Panc1 (cell line): ENCODE measurements at regions not wholly inside any gene's neighbourhood (a gene's known extent, or its start where the extent isn't known, plus 50 kb on each side); places are given as distances from the start of the nearest gene placed in this dataset.

ENCODE experiments used
- ATAC-seq: fragments of 200-7000 bp; cut with Tn5 transposase; 2 replicates; pipeline ENCODE4 v1.9.1; 2020; ENCODE audit warnings: mild to moderate bottlenecking, moderate library complexity
- BruUV-seq: library from RNA; stranded (reverse); fragments of 400-500 nt; replicated peaks from 2 replicates; lab custom pipeline; 2021; lab: Mats Ljungman, UMichigan
- CTCF ChIA-PET: fragments of 300-600 bp; sonication (Branson Sonifier 250); formaldehyde crosslinking; loops from one replicate; lab custom pipeline; 2022; ENCODE audit warnings: antibody characterized with exemption; lab: Charles Lee
- POLR2A ChIA-PET: fragments of 300-600 bp; sonication (Branson Sonifier 250); formaldehyde crosslinking; loops from one replicate; lab custom pipeline; 2022; ENCODE audit warnings: antibody characterized with exemption; lab: Charles Lee
- DNase-seq: peaks from one replicate; pipeline ENCODE4 v3.0.0-alpha.2; 2010; ENCODE audit warnings: low read depth, low spot score
- H3K27ac ChIP-seq: 2 replicates; pipeline ENCODE4 v1.5.1; 2011; ENCODE audit warnings: mild to moderate bottlenecking, low read length, inconsistent platforms
- H3K27me3 ChIP-seq: fragments of 200-500 bp; sonication (Bioruptor generic); 2 replicates; pipeline ENCODE4 v1.6.0; 2014; ENCODE audit warnings: low read length, inconsistent platforms; ENCODE audit not compliant: control insufficient read depth, insufficient read depth
- H3K36me3 ChIP-seq: fragments of 200-500 bp; sonication (Bioruptor generic); 2 replicates; pipeline ENCODE4 v1.5.1; 2014; ENCODE audit warnings: inconsistent platforms, mild to moderate bottlenecking, low read length, moderate library complexity; ENCODE audit not compliant: control insufficient read depth, insufficient read depth
- H3K4me1 ChIP-seq: 2 replicates; pipeline ENCODE4 v1.5.1; 2011; ENCODE audit warnings: inconsistent platforms, mild to moderate bottlenecking, low read length, moderate library complexity; ENCODE audit not compliant: control insufficient read depth, insufficient read depth
- H3K4me3 ChIP-seq, 2 experiments: 2 replicates each; pipeline ENCODE4 v1.5.1; 2011 to 2012; ENCODE audit warnings: low read depth in 2 of 2, low read length in 2 of 2, mild to moderate bottlenecking in 2 of 2, inconsistent platforms in 1 of 2, moderate library complexity in 1 of 2
- H3K9me3 ChIP-seq: fragments of 200-500 bp; sonication (Bioruptor generic); 2 replicates; pipeline ENCODE4 v1.5.1; 2014; ENCODE audit warnings: low read depth, mild to moderate bottlenecking, inconsistent platforms, low read length, moderate library complexity; ENCODE audit not compliant: control insufficient read depth, insufficient read depth
- CTCF ChIP-seq: fragments of 450-650 bp; IDR thresholded peaks from 2 replicates; pipeline ENCODE4 v1.5.1; 2017; ENCODE audit warnings: mild to moderate bottlenecking
- POLR2AphosphoS5 ChIP-seq: IDR thresholded peaks from 2 replicates; pipeline ENCODE4 v1.6.1; 2012; ENCODE audit warnings: mild to moderate bottlenecking, low read depth, low read length, moderate library complexity
- REST ChIP-seq, 2 experiments: IDR thresholded peaks; 2 replicates each; pipeline ENCODE4 v1.6.1; 2011 to 2012; ENCODE audit warnings: low read depth in 2 of 2, control low read depth in 1 of 2, low read length in 1 of 2, mild to moderate bottlenecking in 1 of 2, moderate library complexity in 1 of 2; ENCODE audit not compliant: insufficient read depth in 1 of 2
- SIN3A ChIP-seq: IDR thresholded peaks from 2 replicates; pipeline ENCODE4 v1.6.1; 2012; ENCODE audit warnings: low read depth, mild to moderate bottlenecking, low read length, moderate library complexity, borderline replicate concordance; ENCODE audit not compliant: insufficient read depth
- TCF7L2 ChIP-seq: IDR thresholded peaks from 2 replicates; pipeline ENCODE4 v1.6.1; 2011; ENCODE audit warnings: mild to moderate bottlenecking, low read depth, low read length, inconsistent platforms
- in situ Hi-C: cut with HindIII; loops from 2 replicates; pipeline ENCODE4 v1.10.0; 2016; ENCODE audit warnings: low sequenced_read_pairs, low pct_unique_long_range_greater_than_20kb
- intact Hi-C: fragments of 100-400 bp; cut with micrococcal nuclease; formaldehyde crosslinking; loops from one replicate; pipeline ENCODE4 v1.10.0; 2022; ENCODE audit not compliant: unreplicated experiment

GRCh38 chr2:125108251-125108650, 1083.2 kb downstream of the CNTNAP5 start:
- in situ Hi-C loops (no loop called here), intact Hi-C loops (no loop called here)
- H3K36me3 ChIP-seq = no peaks in the 10 kb centered on the region
- BruUV-seq = no TSS peak
- no peak for ATAC-seq
- no peaks in the 10 kb centered on the region for H3K4me1 ChIP-seq
- H3K9me3 ChIP-seq = no peaks in the 10 kb centered on the region
- H3K27me3 ChIP-seq = no peaks in the 10 kb centered on the region
- ChIA-PET CTCF (no interaction called here), POLR2A (no interaction called here)
- H3K4me3 ChIP-seq = no peak overlapping the region
- no peak for DNase-seq
- TF ChIP-seq POLR2AphosphoS5 (no peak), SIN3A (no peak)
- no peak overlapping the region for H3K27ac ChIP-seq

GRCh38 chr2:125125902-125126301, 1100.8 kb downstream of the CNTNAP5 start:
- ChIA-PET POLR2A (no interaction called here), CTCF (no interaction called here)
- no TSS peak for BruUV-seq
- in situ Hi-C loops = no loop called here
- intact Hi-C loops = no loop called here
- H3K36me3 ChIP-seq = no peaks in the 10 kb centered on the region
- no peaks in the 10 kb centered on the region for H3K9me3 ChIP-seq
- H3K27me3 ChIP-seq = no peaks in the 10 kb centered on the region
- ATAC-seq (no peak), DNase-seq (no peak)
- no peaks in the 10 kb centered on the region for H3K4me1 ChIP-seq
- H3K4me3 ChIP-seq = no peak overlapping the region
- no peak overlapping the region for H3K27ac ChIP-seq
- TF ChIP-seq TCF7L2 = no peak
- no peak for TF ChIP-seq POLR2AphosphoS5
- TF ChIP-seq CTCF = no peak
- TF ChIP-seq SIN3A = no peak
- TF ChIP-seq REST (IDR thresholded peaks at IDR 0.05; ENCODE audit: insufficient read depth in 1 of 2, low read depth in 2 of 2, low read length in 1 of 2) = no peak

- intact Hi-C loops = no loop called here
- no TSS peak for BruUV-seq
- in situ Hi-C loops = no loop called here
- no peak overlapping the region for H3K4me3 ChIP-seq
- no peak overlapping the region for H3K27ac ChIP-seq
- no peaks in the 10 kb centered on the region for H3K9me3 ChIP-seq
- H3K4me1 ChIP-seq = no peaks in the 10 kb centered on the region
- ATAC-seq = no peak
- no peaks in the 10 kb centered on the region for H3K36me3 ChIP-seq
- no peak for DNase-seq
- TF ChIP-seq POLR2AphosphoS5 (no peak), REST (IDR thresholded peaks at IDR 0.05; ENCODE audit: insufficient read depth in 1 of 2, low read depth in 2 of 2, low read length in 1 of 2) (no peak), SIN3A (no peak), TCF7L2 (no peak), CTCF (no peak)
- ChIA-PET POLR2A (no interaction called here), CTCF (no interaction called here)
- no peaks in the 10 kb centered on the region for H3K27me3 ChIP-seq
These were observed 1135.9 kb downstream of the CNTNAP5 start for GRCh38 chr2:125160947-125161346.
